HEK293 (cell line): ENCODE measurements at regions not wholly inside any gene's neighbourhood (a gene's known extent, or its start where the extent isn't known, plus 50 kb on each side); places are given as distances from the start of the nearest gene placed in this dataset.

Source experiments
- CTCF ChIA-PET: fragments of 350-600 bp; formaldehyde crosslinking; extraction: SDS; loops from one replicate; lab custom pipeline; 2021; ENCODE audit warnings: antibody characterized with exemption; lab: Yijun Ruan, JAX
- POLR2A ChIA-PET: fragments of 300-600 bp; formaldehyde crosslinking; extraction: SDS; loops from one replicate; lab custom pipeline; 2020; ENCODE audit warnings: antibody characterized with exemption, inconsistent platforms; lab: Yijun Ruan, JAX
- H3K27ac ChIP-seq: fragments of 200-500 bp; sonication (Bioruptor generic); 2 replicates; pipeline ENCODE4 v1.5.1; 2014; ENCODE audit warnings: low read depth, low read length, control low read depth, inconsistent platforms; ENCODE audit errors: extremely low read depth
- H3K36me3 ChIP-seq, 2 experiments: fragments of 200-500 bp in 1 of 2; sonication (Bioruptor generic) in 1 of 2; 1 replicate in 1 of 2; 2 replicates in 1 of 2; pipeline ENCODE4 v1.5.1; 2014 to 2017; ENCODE audit warnings: inconsistent platforms in 2 of 2, low read length in 2 of 2; ENCODE audit not compliant: control insufficient read depth in 2 of 2, insufficient read depth in 1 of 2
- H3K4me1 ChIP-seq: fragments of 200-500 bp; sonication (Bioruptor generic); 2 replicates; pipeline ENCODE4 v1.5.1; 2014; ENCODE audit warnings: mild to moderate bottlenecking, low read length, inconsistent platforms; ENCODE audit not compliant: control insufficient read depth, insufficient read depth
- H3K4me3 ChIP-seq: 2 replicates; pipeline ENCODE4 v1.5.1; 2011; ENCODE audit warnings: low read depth, mild to moderate bottlenecking, control low read depth, low read length, moderate library complexity
- H3K9me3 ChIP-seq: fragments of 200-500 bp; sonication (Bioruptor generic); 2 replicates; pipeline ENCODE4 v1.5.1; 2014; ENCODE audit warnings: low read depth, low read length, inconsistent platforms; ENCODE audit not compliant: control insufficient read depth, insufficient read depth
- HOXA7 ChIP-seq: sonication (generic); formaldehyde crosslinking; IDR thresholded peaks from 2 replicates; pipeline ENCODE4 v1.8.1; 2022; ENCODE audit warnings: missing genetic modification reagents, borderline replicate concordance
- OSR2 ChIP-seq: fragments of 450-650 bp; formaldehyde crosslinking; IDR thresholded peaks from 2 replicates; pipeline ENCODE4 v1.5.1; 2016; ENCODE audit warnings: missing biosample characterization, missing genetic modification characterization
- ZBTB49 ChIP-seq: fragments of 450-650 bp; formaldehyde crosslinking; IDR thresholded peaks from 2 replicates; pipeline ENCODE4 v1.5.1; 2016; ENCODE audit warnings: missing biosample characterization, missing genetic modification characterization, low read depth
- ZNF146 ChIP-seq: fragments of 450-650 bp; formaldehyde crosslinking; IDR thresholded peaks from 2 replicates; pipeline ENCODE4 v1.5.1; 2016; ENCODE audit warnings: missing biosample characterization, missing genetic modification characterization
- ZNF155 ChIP-seq: fragments of 450-650 bp; formaldehyde crosslinking; IDR thresholded peaks from 2 replicates; pipeline ENCODE4 v1.5.1; 2016; ENCODE audit warnings: missing biosample characterization, missing genetic modification characterization
- ZNF202 ChIP-seq: fragments of 450-650 bp; formaldehyde crosslinking; IDR thresholded peaks from 2 replicates; pipeline ENCODE4 v1.5.1; 2016; ENCODE audit warnings: missing biosample characterization, missing genetic modification characterization, borderline replicate concordance
- ZNF223 ChIP-seq: fragments of 450-650 bp; formaldehyde crosslinking; IDR thresholded peaks from 2 replicates; pipeline ENCODE4 v1.5.1; 2016; ENCODE audit warnings: missing biosample characterization, missing genetic modification characterization
- ZNF239 ChIP-seq: fragments of 450-650 bp; formaldehyde crosslinking; IDR thresholded peaks from 2 replicates; pipeline ENCODE4 v1.5.1; 2016; ENCODE audit warnings: missing biosample characterization, missing genetic modification characterization
- ZNF292 ChIP-seq: fragments of 450-650 bp; formaldehyde crosslinking; IDR thresholded peaks from 2 replicates; pipeline ENCODE4 v1.5.1; 2016; ENCODE audit warnings: low read depth, missing biosample characterization, missing genetic modification characterization, borderline replicate concordance
- ZNF311 ChIP-seq: fragments of 450-650 bp; formaldehyde crosslinking; IDR thresholded peaks from 2 replicates; pipeline ENCODE4 v1.5.1; 2017; ENCODE audit warnings: missing biosample characterization, missing genetic modification characterization, borderline replicate concordance
- ZNF37A ChIP-seq: fragments of 450-650 bp; IDR thresholded peaks from 2 replicates; pipeline ENCODE4 v1.5.1; 2018; ENCODE audit warnings: missing biosample characterization, missing genetic modification characterization
- ZNF416 ChIP-seq: fragments of 450-650 bp; formaldehyde crosslinking; IDR thresholded peaks from 2 replicates; pipeline ENCODE4 v1.5.1; 2016; ENCODE audit warnings: missing biosample characterization, missing genetic modification characterization
- ZNF510 ChIP-seq: fragments of 450-650 bp; formaldehyde crosslinking; IDR thresholded peaks from 2 replicates; pipeline ENCODE4 v1.5.1; 2018; ENCODE audit warnings: mild to moderate bottlenecking, missing genetic modification characterization, missing biosample characterization; ENCODE audit not compliant: insufficient replicate concordance
- ZNF514 ChIP-seq: fragments of 450-650 bp; formaldehyde crosslinking; IDR thresholded peaks from 2 replicates; pipeline ENCODE4 v1.5.1; 2016; ENCODE audit warnings: missing biosample characterization, missing genetic modification characterization
- ZNF521 ChIP-seq: fragments of 450-650 bp; formaldehyde crosslinking; IDR thresholded peaks from 2 replicates; pipeline ENCODE4 v1.5.1; 2017; ENCODE audit warnings: missing biosample characterization, mild to moderate bottlenecking, missing genetic modification characterization
- ZNF555 ChIP-seq: fragments of 450-650 bp; formaldehyde crosslinking; conservative IDR thresholded peaks from 2 replicates; pipeline ENCODE4 v1.5.1; 2017; ENCODE audit warnings: missing biosample characterization, mild to moderate bottlenecking, missing genetic modification characterization, inconsistent platforms
- ZNF639 ChIP-seq: fragments of 450-650 bp; formaldehyde crosslinking; IDR thresholded peaks from 2 replicates; pipeline ENCODE4 v1.5.1; 2016; ENCODE audit warnings: missing biosample characterization, missing genetic modification characterization
- ZNF692 ChIP-seq: fragments of 450-650 bp; formaldehyde crosslinking; IDR thresholded peaks from 2 replicates; pipeline ENCODE4 v1.5.1; 2016; ENCODE audit warnings: missing biosample characterization, missing genetic modification characterization
- ZNF76 ChIP-seq: fragments of 450-650 bp; formaldehyde crosslinking; IDR thresholded peaks from 2 replicates; pipeline ENCODE4; 2016; ENCODE audit warnings: low read depth, missing biosample characterization, missing genetic modification characterization, borderline replicate concordance
- ZXDB ChIP-seq: fragments of 450-650 bp; formaldehyde crosslinking; IDR thresholded peaks from 2 replicates; pipeline ENCODE4 v1.5.1; 2016; ENCODE audit warnings: missing biosample characterization, missing genetic modification characterization

- no peak for TF ChIP-seq ZNF639
- no peak for TF ChIP-seq ZNF223
- TF ChIP-seq, all 188 proteins: peak for 0
Observed at GRCh38 chr5:117379521-117379920, 804.9 kb upstream of the SEMA6A start (continued).

- POLR2A ChIA-PET, result no interaction called here
- no peak for TF ChIP-seq ZNF510
- no peak for TF ChIP-seq ZNF37A (tag by site-specific recombination)
- TF ChIP-seq ZBTB49, result no peak
- no peak for TF ChIP-seq ZNF146 (tag by site-specific recombination)
Observed at GRCh38 chr5:117376748-117377147, 802.1 kb upstream of the SEMA6A start.

GRCh38 chr5:117359895-117360294, 785.3 kb upstream of the SEMA6A start:
- ChIA-PET CTCF (no interaction called here), POLR2A (no interaction called here)
- no peaks in the 10 kb centered on the region for H3K9me3 ChIP-seq
- H3K4me1 ChIP-seq, result no peaks in the 10 kb centered on the region
- H3K36me3 ChIP-seq, result no peaks in the 10 kb centered on the region
- no peak overlapping the region for H3K4me3 ChIP-seq
- TF ChIP-seq ZXDB, result no peak
- no peak for TF ChIP-seq ZNF239
- TF ChIP-seq ZNF76 (tag by site-specific recombination), result no peak
- TF ChIP-seq ZNF202, result no peak
- TF ChIP-seq ZNF555, result no peak
- TF ChIP-seq ZNF692, result no peak
- no peak for TF ChIP-seq ZNF155 (tag by site-specific recombination)
- no peak for TF ChIP-seq ZNF416 (tag by site-specific recombination)
- no peak for TF ChIP-seq ZNF292 (tag by site-specific recombination)
- no peak for TF ChIP-seq HOXA7 (CRISPR knock-in tag)
- TF ChIP-seq ZNF521 (tag by site-specific recombination), result no peak
- TF ChIP-seq ZNF311, result no peak
- no peak for TF ChIP-seq ZNF514 (tag by site-specific recombination)
- TF ChIP-seq OSR2 (tag by site-specific recombination), result no peak
- no peak overlapping the region for H3K27ac ChIP-seq

More at GRCh38 chr5:117376748-117377147, 802.1 kb upstream of the SEMA6A start:
- Histone ChIP-seq H3K4me1 (no peaks in the 10 kb centered on the region), H3K4me3 (no peak overlapping the region), H3K9me3 (peaks cover 2% of the 10 kb centered on the region; the same call in 1 of the 2 replicates), H3K36me3 (no peaks in the 10 kb centered on the region), H3K27ac (no peak overlapping the region)
- CTCF ChIA-PET, result no interaction called here
